Ovary (tissue), 3 donors: ENCODE measurements at regions not wholly inside any gene's neighbourhood (a gene's known extent, or its start where the extent isn't known, plus 50 kb on each side); places are given as distances from the start of the nearest gene placed in this dataset.

Experiments used
- CTCF ChIP-seq, 3 donors: fragments of 450-650 bp in 2 of 3; fragments of 200-600 bp in 1 of 3; IDR thresholded peaks; one replicate each; pipeline versions ENCODE4 v1.5.1 to v1.8.0; 2016 to 2022; ENCODE audit warnings: antibody characterized with exemption in 3 of 3, mild to moderate bottlenecking in 1 of 3
- EP300 ChIP-seq: sonication (generic); formaldehyde crosslinking; IDR thresholded peaks from one replicate; pipeline ENCODE4 v1.6.1; 2017; ENCODE audit warnings: antibody characterized with exemption
- POLR2A ChIP-seq: fragments of 450-650 bp; IDR thresholded peaks from one replicate; pipeline ENCODE4 v1.6.1; 2017; ENCODE audit warnings: antibody characterized with exemption, mild to moderate bottlenecking, moderate library complexity
- donor health status: DM: no; HTN: no; CAD: no.

- no peak for TF ChIP-seq CTCF (IDR thresholded peaks at IDR 0.05)
- TF ChIP-seq POLR2A, result no peak
- TF ChIP-seq EP300, result no peak
Measured at GRCh38 chr5:158430798-158431167, 571.8 kb upstream of the CLINT1 start.
